Calu3 (cell line): ENCODE measurements at regions not wholly inside any gene's neighbourhood (a gene's known extent, or its start where the extent isn't known, plus 50 kb on each side); places are given as distances from the start of the nearest gene placed in this dataset.
"Not testable (repeated sequence)": the region's sequence is repeated elsewhere in the genome, so short reads cannot be mapped to it uniquely, and the experiment has no call there.

ENCODE experiments used
- BruUV-seq: library from RNA; stranded (reverse); fragments of 400-500 nt; replicated peaks from 2 replicates; lab custom pipeline; 2021; lab: Mats Ljungman, UMichigan
- CTCF ChIA-PET: fragments of 300-600 bp; sonication (Branson Sonifier 250); formaldehyde crosslinking; loops from one replicate; lab custom pipeline; 2022; ENCODE audit warnings: antibody characterized with exemption; lab: Charles Lee
- DNase-seq: peaks from one replicate; pipeline ENCODE4 v3.0.0; 2022
- H3K27ac Mint-ChIP-seq: one replicate; pipeline ENCODE4 v1.8.0; 2022; ENCODE audit warnings: mixed read lengths; ENCODE audit not compliant: unreplicated experiment
- H3K27me3 Mint-ChIP-seq: one replicate; pipeline ENCODE4 v1.8.0; 2022; ENCODE audit warnings: mixed read lengths; ENCODE audit not compliant: unreplicated experiment
- H3K36me3 Mint-ChIP-seq: one replicate; pipeline ENCODE4 v1.8.0; 2022; ENCODE audit warnings: mild to moderate bottlenecking, moderate library complexity, mixed read lengths; ENCODE audit not compliant: insufficient read depth, unreplicated experiment
- H3K4me1 Mint-ChIP-seq: one replicate; pipeline ENCODE4 v1.8.0; 2022; ENCODE audit warnings: mild to moderate bottlenecking, low read depth, mixed read lengths; ENCODE audit not compliant: unreplicated experiment
- H3K4me3 Mint-ChIP-seq: one replicate; pipeline ENCODE4 v1.8.0; 2022; ENCODE audit warnings: mild to moderate bottlenecking, low read depth, moderate library complexity, mixed read lengths; ENCODE audit not compliant: unreplicated experiment
- H3K9me3 Mint-ChIP-seq: one replicate; pipeline ENCODE4 v1.8.0; 2022; ENCODE audit warnings: low read depth, mixed read lengths; ENCODE audit not compliant: unreplicated experiment
- intact Hi-C: fragments of 100-400 bp; cut with micrococcal nuclease; formaldehyde crosslinking; loops from one replicate; pipeline ENCODE4 v1.10.0; 2022; ENCODE audit not compliant: unreplicated experiment
- TF ChIP-seq, protein P1 (sequence below): fragments of 200-600 bp; IDR thresholded peaks from one replicate; pipeline ENCODE4 v1.8.0; 2022; ENCODE audit warnings: antibody characterized with exemption; ENCODE audit not compliant: unreplicated experiment

DNA sequence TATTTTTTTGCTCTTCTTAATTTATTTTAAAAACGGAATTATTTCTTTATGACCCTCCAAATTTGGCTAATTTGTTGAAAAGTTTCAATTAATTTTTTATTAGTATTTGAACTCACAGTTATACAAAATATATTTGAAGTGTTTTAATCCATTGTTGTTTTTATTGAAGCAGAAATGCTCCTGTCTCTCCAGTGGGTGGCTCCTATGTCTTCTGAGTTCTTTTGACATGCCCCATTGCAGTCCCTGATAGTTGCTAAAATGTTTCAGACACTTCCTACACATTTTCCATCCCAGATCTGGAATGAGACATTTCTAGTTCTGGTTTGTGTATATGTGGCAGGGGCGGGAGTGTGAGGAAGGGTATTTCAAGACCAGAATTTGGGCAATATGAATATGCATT lies 579.4 kb upstream of the PRR20A start:
- H3K4me1 Mint-ChIP-seq, result no peaks in the 10 kb centered on the region
- no peak overlapping the region for H3K27ac Mint-ChIP-seq
- peaks cover 9% of the 10 kb centered on the region for H3K9me3 Mint-ChIP-seq
- no peaks in the 10 kb centered on the region for H3K36me3 Mint-ChIP-seq
- no peaks in the 10 kb centered on the region for H3K27me3 Mint-ChIP-seq
- intact Hi-C loops, result no loop called here
- no peak for DNase-seq
- CTCF ChIA-PET, result no interaction called here
- TF ChIP-seq, protein P1, sequence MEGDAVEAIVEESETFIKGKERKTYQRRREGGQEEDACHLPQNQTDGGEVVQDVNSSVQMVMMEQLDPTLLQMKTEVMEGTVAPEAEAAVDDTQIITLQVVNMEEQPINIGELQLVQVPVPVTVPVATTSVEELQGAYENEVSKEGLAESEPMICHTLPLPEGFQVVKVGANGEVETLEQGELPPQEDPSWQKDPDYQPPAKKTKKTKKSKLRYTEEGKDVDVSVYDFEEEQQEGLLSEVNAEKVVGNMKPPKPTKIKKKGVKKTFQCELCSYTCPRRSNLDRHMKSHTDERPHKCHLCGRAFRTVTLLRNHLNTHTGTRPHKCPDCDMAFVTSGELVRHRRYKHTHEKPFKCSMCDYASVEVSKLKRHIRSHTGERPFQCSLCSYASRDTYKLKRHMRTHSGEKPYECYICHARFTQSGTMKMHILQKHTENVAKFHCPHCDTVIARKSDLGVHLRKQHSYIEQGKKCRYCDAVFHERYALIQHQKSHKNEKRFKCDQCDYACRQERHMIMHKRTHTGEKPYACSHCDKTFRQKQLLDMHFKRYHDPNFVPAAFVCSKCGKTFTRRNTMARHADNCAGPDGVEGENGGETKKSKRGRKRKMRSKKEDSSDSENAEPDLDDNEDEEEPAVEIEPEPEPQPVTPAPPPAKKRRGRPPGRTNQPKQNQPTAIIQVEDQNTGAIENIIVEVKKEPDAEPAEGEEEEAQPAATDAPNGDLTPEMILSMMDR, result no peak
- no TSS peak for BruUV-seq
- H3K4me3 Mint-ChIP-seq, result no peak overlapping the region

DNA sequence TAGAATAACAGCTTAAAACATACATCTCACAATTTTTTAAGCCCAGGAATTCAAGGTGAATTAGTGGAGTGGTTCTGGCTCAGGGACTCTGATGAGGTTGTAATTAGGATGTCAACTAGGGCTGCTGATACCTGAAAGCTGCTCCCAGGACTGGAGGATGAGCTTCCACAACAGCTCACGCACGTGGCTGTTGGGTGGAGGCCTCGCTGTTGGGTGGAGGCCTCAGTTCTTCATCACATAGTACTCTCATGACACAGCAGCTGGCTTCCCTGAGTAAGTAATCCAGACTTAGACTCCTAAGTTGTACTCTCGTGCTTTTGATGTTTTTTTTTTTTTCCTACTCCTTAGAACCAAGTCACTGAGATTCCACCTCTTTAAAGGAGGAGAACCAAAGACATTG lies 577.1 kb upstream of the PRR20A start:
- CTCF ChIA-PET, result no interaction called here
- intact Hi-C loops, result no loop called here
- H3K27ac Mint-ChIP-seq, result no peak overlapping the region
- no peaks in the 10 kb centered on the region for H3K27me3 Mint-ChIP-seq
- DNase-seq, result no peak
- H3K9me3 Mint-ChIP-seq, result no peaks in the 10 kb centered on the region
- TF ChIP-seq, protein P1, result no peak
- H3K4me1 Mint-ChIP-seq, result no peaks in the 10 kb centered on the region
- BruUV-seq, result no TSS peak
- H3K4me3 Mint-ChIP-seq, result no peak overlapping the region
- H3K36me3 Mint-ChIP-seq, result no peaks in the 10 kb centered on the region

DNA sequence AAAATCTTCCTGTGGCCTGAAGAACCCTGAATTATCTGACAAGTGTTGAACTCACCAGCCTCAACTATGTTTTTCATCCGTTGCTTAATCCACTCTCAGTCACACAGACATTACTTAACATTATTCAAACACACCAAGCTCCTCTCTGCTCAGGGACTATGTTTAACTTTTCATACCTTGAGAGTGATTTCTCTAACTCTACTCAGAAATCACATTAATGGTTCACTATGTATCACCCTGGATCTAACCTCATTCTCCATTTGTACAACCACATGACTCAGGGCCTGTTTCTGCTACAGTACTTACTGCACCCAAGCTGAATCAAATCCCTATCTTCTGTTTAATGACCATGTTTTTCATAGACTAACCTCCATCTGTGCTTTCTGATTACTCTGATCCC lies 553.7 kb upstream of the PRR20A start:
- H3K27ac Mint-ChIP-seq, result no peak overlapping the region
- BruUV-seq, result no TSS peak
- intact Hi-C loops, result no loop called here
- DNase-seq, result no peak
- no peaks in the 10 kb centered on the region for H3K27me3 Mint-ChIP-seq
- H3K36me3 Mint-ChIP-seq, result no peaks in the 10 kb centered on the region
- peaks cover 7% of the 10 kb centered on the region for H3K9me3 Mint-ChIP-seq
- CTCF ChIA-PET, result no interaction called here
- TF ChIP-seq, protein P1, result no peak
- H3K4me3 Mint-ChIP-seq, result no peak overlapping the region
- no peaks in the 10 kb centered on the region for H3K4me1 Mint-ChIP-seq

DNA sequence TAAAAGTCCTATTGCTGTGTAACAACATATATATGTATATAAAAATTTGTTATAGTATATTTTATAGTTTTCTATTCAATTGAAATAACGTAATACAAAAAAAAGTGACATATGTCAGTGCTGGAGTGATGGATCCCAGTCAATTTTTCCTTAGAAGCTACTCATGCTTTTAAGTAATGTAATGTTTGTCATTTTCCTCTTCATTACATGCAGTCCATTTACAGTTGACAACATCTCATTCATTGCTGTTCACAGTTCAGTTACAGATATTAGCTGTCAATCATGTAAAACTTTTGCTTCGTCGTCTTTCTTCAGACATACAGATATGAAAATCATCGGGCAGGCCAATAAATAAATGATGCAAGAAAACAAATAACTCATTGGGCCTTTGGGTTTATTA lies 525.1 kb upstream of the PRR20A start:
- TF ChIP-seq, protein P1, result no peak
- intact Hi-C loops, result no loop called here
- DNase-seq, result no peak
- H3K4me3 Mint-ChIP-seq, result no peak overlapping the region
- H3K9me3 Mint-ChIP-seq, result no peaks in the 10 kb centered on the region
- no TSS peak for BruUV-seq
- CTCF ChIA-PET, result no interaction called here
- no peaks in the 10 kb centered on the region for H3K4me1 Mint-ChIP-seq
- no peaks in the 10 kb centered on the region for H3K27me3 Mint-ChIP-seq
- no peak overlapping the region for H3K27ac Mint-ChIP-seq
- H3K36me3 Mint-ChIP-seq, result no peaks in the 10 kb centered on the region

DNA sequence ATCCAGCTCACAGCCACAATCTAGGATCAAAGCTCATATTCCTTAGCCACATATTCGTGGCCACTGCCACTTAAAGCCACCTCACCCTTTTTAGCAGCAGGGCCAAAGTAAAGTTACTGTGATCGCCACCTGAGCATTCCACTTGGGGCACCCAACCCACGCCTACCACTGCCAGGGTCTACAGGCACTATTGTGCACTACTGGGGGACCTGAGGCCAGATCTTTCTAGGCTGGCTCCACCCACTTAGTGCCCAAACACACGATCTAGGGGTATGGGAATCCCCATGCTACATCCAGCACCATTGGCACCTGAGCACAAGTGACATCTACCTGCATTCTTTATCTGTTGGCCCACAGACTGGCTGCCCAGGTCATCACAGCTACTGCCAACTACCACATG lies 517.9 kb upstream of the PRR20A start:
- intact Hi-C loops, result no loop called here
- TF ChIP-seq, protein P1, result no peak
- Mint-ChIP-seq H3K4me3 (no peak overlapping the region), H3K27me3 (no peaks in the 10 kb centered on the region), H3K27ac (no peak overlapping the region), H3K36me3 (no peaks in the 10 kb centered on the region), H3K9me3 (peaks cover 4% of the 10 kb centered on the region), H3K4me1 (no peaks in the 10 kb centered on the region)
- no peak for DNase-seq
- BruUV-seq, result no TSS peak
- CTCF ChIA-PET, result no interaction called here

DNA sequence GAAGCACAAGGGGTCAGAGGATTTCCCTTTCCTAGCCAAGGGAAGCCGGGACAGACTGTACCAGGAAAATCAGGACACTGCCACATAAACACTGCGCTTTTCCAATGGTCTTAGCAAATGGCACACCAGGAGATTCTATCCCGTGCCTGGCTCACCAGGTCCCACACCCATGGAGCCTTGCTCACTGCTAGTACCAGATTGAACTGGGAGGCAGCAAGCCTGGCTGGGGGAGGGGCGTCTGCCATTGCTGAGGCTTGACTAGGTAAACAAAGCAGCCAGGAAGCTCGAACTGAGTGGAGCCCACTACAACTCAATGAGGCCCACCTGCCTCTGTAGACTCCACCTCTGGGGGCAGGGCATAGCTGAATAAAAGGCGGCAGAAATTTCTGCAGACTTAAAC lies 511.8 kb upstream of the PRR20A start:
- H3K27me3 Mint-ChIP-seq, intact Hi-C loops, DNase-seq, BruUV-seq, H3K27ac Mint-ChIP-seq, H3K9me3 Mint-ChIP-seq, H3K4me3 Mint-ChIP-seq, CTCF ChIA-PET, H3K36me3 Mint-ChIP-seq, H3K4me1 Mint-ChIP-seq: not testable (repeated sequence)

DNA sequence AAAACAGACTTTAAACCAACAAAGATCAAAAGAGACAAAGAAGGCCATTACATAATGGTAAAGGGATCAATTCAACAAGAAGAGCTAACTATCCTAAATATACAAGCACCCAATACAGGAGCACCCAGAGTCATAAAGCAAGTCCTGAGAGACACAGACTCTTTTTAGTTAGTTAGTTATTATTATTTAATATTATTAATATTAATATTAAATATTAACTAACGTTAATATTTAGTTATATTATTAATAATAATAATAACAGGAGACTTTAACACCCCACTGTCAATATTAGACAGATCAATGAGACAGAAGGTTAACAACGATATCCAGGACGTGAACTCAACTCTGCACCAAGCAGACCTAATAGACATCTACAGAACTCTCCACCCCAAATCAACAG lies 509.7 kb upstream of the PRR20A start:
- CTCF ChIA-PET, H3K4me1 Mint-ChIP-seq, DNase-seq, BruUV-seq, H3K36me3 Mint-ChIP-seq, H3K4me3 Mint-ChIP-seq, H3K9me3 Mint-ChIP-seq, H3K27ac Mint-ChIP-seq, H3K27me3 Mint-ChIP-seq, intact Hi-C loops: not testable (repeated sequence)
